GM12892 (cell line): ENCODE measurements at regions not wholly inside any gene's neighbourhood (a gene's known extent, or its start where the extent isn't known, plus 50 kb on each side); places are given as distances from the start of the nearest gene placed in this dataset.
"Not testable (repeated sequence)": the region's sequence is repeated elsewhere in the genome, so short reads cannot be mapped to it uniquely, and the experiment has no call there.

ENCODE experiments used
- POLR2A ChIP-seq: IDR thresholded peaks from 2 replicates; pipeline ENCODE4 v1.6.1; 2011; ENCODE audit warnings: low read depth, low read length, control low read depth
- POLR2AphosphoS5 ChIP-seq: IDR thresholded peaks from 2 replicates; pipeline ENCODE4 v1.6.1; 2011; ENCODE audit warnings: low read depth, low read length, control low read depth
- TAF1 ChIP-seq: IDR thresholded peaks from 2 replicates; pipeline ENCODE4 v1.6.1; 2011; ENCODE audit warnings: low read depth, mild to moderate bottlenecking, control low read depth, low read length, borderline replicate concordance

GRCh38 chr2:198602986-198603385, 798.6 kb downstream of the PLCL1 start:
- not testable (repeated sequence) for TF ChIP-seq POLR2AphosphoS5, POLR2A, TAF1
